ENCODE measurements at regions not wholly inside any gene's neighbourhood (a gene's known extent, or its start where the extent isn't known, plus 50 kb on each side); places are given as distances from the start of the nearest gene placed in this dataset.

GRCh38 chr10:84571146-84571545 is 242.8 kb downstream of the CCSER2 start:
- CTCF ChIA-PET = no interaction called here
- TF ChIP-seq CTCF (IDR thresholded peaks at IDR 0.05; ENCODE audit: insufficient read depth, low read length, missing control alignments) = no peak
- POLR2A ChIA-PET = no interaction called here
- no peak for DNase-seq (ENCODE audit: low read depth, low spot score)
- no peak overlapping the region for H3K4me3 ChIP-seq (ENCODE audit: low read depth, low read length)

GRCh38 chr10:84574102-84574501 is 245.7 kb downstream of the CCSER2 start:
- POLR2A ChIA-PET = no interaction called here
- H3K4me3 ChIP-seq (ENCODE audit: low read depth, low read length) = no peak overlapping the region
- no peak for DNase-seq (ENCODE audit: low read depth, low spot score)
- CTCF ChIA-PET = no interaction called here
- no peak for TF ChIP-seq CTCF (IDR thresholded peaks at IDR 0.05; ENCODE audit: insufficient read depth, low read length, missing control alignments)

- no peak for DNase-seq (ENCODE audit: low read depth, low spot score)
- H3K4me3 ChIP-seq (ENCODE audit: low read depth, low read length) = no peak overlapping the region
- ChIA-PET CTCF (no interaction called here), POLR2A (no interaction called here)
- no peak for TF ChIP-seq CTCF (IDR thresholded peaks at IDR 0.05; ENCODE audit: insufficient read depth, low read length, missing control alignments)
Measured at GRCh38 chr10:84581976-84582375, 253.6 kb downstream of the CCSER2 start.

- TF ChIP-seq CTCF (IDR thresholded peaks at IDR 0.05; ENCODE audit: insufficient read depth, low read length, missing control alignments) = no peak
- H3K4me3 ChIP-seq (ENCODE audit: low read depth, low read length) = no peak overlapping the region
- ChIA-PET POLR2A (no interaction called here), CTCF (interaction anchor here (0.7 kb wide), 1 partner anchor 46 kb away, joined by 3 read pairs; no protein-coding TSS in a partner anchor)
- DNase-seq (ENCODE audit: low read depth, low spot score) = no peak
Measured at GRCh38 chr10:84583501-84583900, 255.1 kb downstream of the CCSER2 start.

GRCh38 chr10:84587789-84588188 is 259.4 kb downstream of the CCSER2 start:
- no peak for DNase-seq (ENCODE audit: low read depth, low spot score)
- ChIA-PET POLR2A (no interaction called here), CTCF (no interaction called here)
- H3K4me3 ChIP-seq (ENCODE audit: low read depth, low read length) = no peak overlapping the region
- no peak for TF ChIP-seq CTCF (IDR thresholded peaks at IDR 0.05; ENCODE audit: insufficient read depth, low read length, missing control alignments)

GRCh38 chr10:84588426-84588825 is 260.0 kb downstream of the CCSER2 start:
- ChIA-PET POLR2A (no interaction called here), CTCF (no interaction called here)
- TF ChIP-seq CTCF (IDR thresholded peaks at IDR 0.05; ENCODE audit: insufficient read depth, low read length, missing control alignments) = no peak
- no peak for DNase-seq (ENCODE audit: low read depth, low spot score)
- H3K4me3 ChIP-seq (ENCODE audit: low read depth, low read length) = no peak overlapping the region

Measured in AG04449 (cell line).